ENCODE measurements at regions not wholly inside any gene's neighbourhood (a gene's known extent, or its start where the extent isn't known, plus 50 kb on each side); places are given as distances from the start of the nearest gene placed in this dataset.

- Histone ChIP-seq H3K4me1 (no peaks in the 10 kb centered on the region; a peak in 1 of 20 replicates), H4K20me1 (no peaks in the 10 kb centered on the region), H3K9me3 (replicated peaks in 1 of 11) (no peaks in the 10 kb centered on the region), H3K9ac (no peak overlapping the region), H3K27me3 (no peaks in the 10 kb centered on the region), H3K27ac (no peak overlapping the region), H3K4me3 (no peak overlapping the region), H3K36me3 (no peaks in the 10 kb centered on the region), H3K4me2 (no peak overlapping the region)
- no peak for TF ChIP-seq Cebpa-rat (IDR thresholded peaks at IDR 0.05)
Observed at GRCh38 chr5:107272509-107272908, 398.2 kb downstream of the EFNA5 start.

- Histone ChIP-seq H3K27me3 (no peaks in the 10 kb centered on the region), H4K20me1 (no peaks in the 10 kb centered on the region), H3K4me1 (no peaks in the 10 kb centered on the region; a peak in 1 of 20 replicates), H3K36me3 (no peaks in the 10 kb centered on the region), H3K27ac (no peak overlapping the region), H3K9me3 (replicated peaks in 1 of 11) (no peaks in the 10 kb centered on the region), H3K4me3 (no peak overlapping the region), H3K9ac (no peak overlapping the region), H3K4me2 (no peak overlapping the region)
- no peak for TF ChIP-seq Cebpa-rat (IDR thresholded peaks at IDR 0.05)
Observed at GRCh38 chr5:107271682-107272350, 398.9 kb downstream of the EFNA5 start.

GRCh38 chr5:107270561-107270960 is 400.2 kb downstream of the EFNA5 start:
- Histone ChIP-seq H3K4me1 (no peaks in the 10 kb centered on the region; a peak in 1 of 20 replicates), H3K27me3 (no peaks in the 10 kb centered on the region), H4K20me1 (no peaks in the 10 kb centered on the region), H3K4me3 (no peak overlapping the region), H3K27ac (no peak overlapping the region), H3K36me3 (no peaks in the 10 kb centered on the region), H3K9ac (no peak overlapping the region), H3K9me3 (replicated peaks in 1 of 11) (no peaks in the 10 kb centered on the region), H3K4me2 (no peak overlapping the region)
- TF ChIP-seq Cebpa-rat (IDR thresholded peaks at IDR 0.05): no peak

GRCh38 chr5:107269678-107270077 is 401.1 kb downstream of the EFNA5 start:
- H3K27me3 ChIP-seq: no peaks in the 10 kb centered on the region
- H3K36me3 ChIP-seq: no peaks in the 10 kb centered on the region

GRCh38 chr5:107269256-107269655 is 401.5 kb downstream of the EFNA5 start:
- H4K20me1 ChIP-seq: no peaks in the 10 kb centered on the region
- H3K4me1 ChIP-seq: no peaks in the 10 kb centered on the region; a peak in 1 of 20 replicates
- no peak overlapping the region for H3K9ac ChIP-seq
- H3K4me2 ChIP-seq: no peak overlapping the region
- no peaks in the 10 kb centered on the region for H3K9me3 ChIP-seq (replicated peaks in 1 of 11)
- H3K27me3 ChIP-seq: no peaks in the 10 kb centered on the region
- H3K27ac ChIP-seq: no peak overlapping the region
- TF ChIP-seq Cebpa-rat (IDR thresholded peaks at IDR 0.05): no peak
- no peaks in the 10 kb centered on the region for H3K36me3 ChIP-seq
- H3K4me3 ChIP-seq: no peak overlapping the region

More at GRCh38 chr5:107269678-107270077, 401.1 kb downstream of the EFNA5 start:
- Histone ChIP-seq H3K27ac (no peak overlapping the region), H4K20me1 (no peaks in the 10 kb centered on the region), H3K4me2 (no peak overlapping the region), H3K9ac (no peak overlapping the region), H3K4me1 (no peaks in the 10 kb centered on the region; a peak in 1 of 20 replicates), H3K4me3 (no peak overlapping the region), H3K9me3 (replicated peaks in 1 of 11) (no peaks in the 10 kb centered on the region)
- TF ChIP-seq Cebpa-rat (IDR thresholded peaks at IDR 0.05): peak in 1 of 11 experiments; percentile 35; a peak in 1 of 22 replicates

- Histone ChIP-seq H3K4me3 (no peak overlapping the region), H3K4me1 (no peaks in the 10 kb centered on the region; a peak in 1 of 20 replicates), H3K36me3 (no peaks in the 10 kb centered on the region), H4K20me1 (no peaks in the 10 kb centered on the region), H3K9ac (no peak overlapping the region), H3K9me3 (replicated peaks in 1 of 11) (no peaks in the 10 kb centered on the region), H3K4me2 (no peak overlapping the region; a peak in 1 of 22 replicates), H3K27ac (no peak overlapping the region), H3K27me3 (no peaks in the 10 kb centered on the region)
- TF ChIP-seq Cebpa-rat (IDR thresholded peaks at IDR 0.05): no peak
Observed at GRCh38 chr5:107268241-107268640, 402.5 kb downstream of the EFNA5 start.

GRCh38 chr5:107266100-107266499 is 404.6 kb downstream of the EFNA5 start:
- no peak overlapping the region for H3K9ac ChIP-seq
- no peak overlapping the region for H3K4me2 ChIP-seq
- no peak overlapping the region for H3K4me3 ChIP-seq
- no peaks in the 10 kb centered on the region for H3K36me3 ChIP-seq
- H3K9me3 ChIP-seq (replicated peaks in 1 of 11): peaks cover 2 to 9% (median 5%) of the 10 kb centered on the region in 11 experiments; a peak in 20 of 22 replicates
- H4K20me1 ChIP-seq: no peaks in the 10 kb centered on the region
- H3K27ac ChIP-seq: no peak overlapping the region
- no peak for TF ChIP-seq Cebpa-rat (IDR thresholded peaks at IDR 0.05)
- no peaks in the 10 kb centered on the region; a peak in 1 of 20 replicates for H3K4me1 ChIP-seq
- H3K27me3 ChIP-seq: no peaks in the 10 kb centered on the region

GRCh38 chr5:107265193-107265592 is 405.5 kb downstream of the EFNA5 start:
- Histone ChIP-seq H3K27ac (no peak overlapping the region), H4K20me1 (no peaks in the 10 kb centered on the region), H3K36me3 (no peaks in the 10 kb centered on the region), H3K4me1 (no peaks in the 10 kb centered on the region; a peak in 1 of 20 replicates), H3K9ac (no peak overlapping the region), H3K4me3 (no peak overlapping the region), H3K27me3 (no peaks in the 10 kb centered on the region), H3K9me3 (replicated peaks in 1 of 11) (peaks cover 8 to 18% (median 11%) of the 10 kb centered on the region in 11 experiments; a peak in 20 of 22 replicates), H3K4me2 (no peak overlapping the region)
- TF ChIP-seq Cebpa-rat (IDR thresholded peaks at IDR 0.05): no peak

- Histone ChIP-seq H3K36me3 (no peaks in the 10 kb centered on the region), H3K27me3 (no peaks in the 10 kb centered on the region), H3K9me3 (replicated peaks in 1 of 11) (peaks cover 8 to 23% (median 13%) of the 10 kb centered on the region in 11 experiments; a peak in 20 of 22 replicates), H4K20me1 (no peaks in the 10 kb centered on the region), H3K4me3 (no peak overlapping the region), H3K4me2 (no peak overlapping the region), H3K27ac (no peak overlapping the region), H3K9ac (no peak overlapping the region), H3K4me1 (no peaks in the 10 kb centered on the region; a peak in 1 of 20 replicates)
- no peak for TF ChIP-seq Cebpa-rat (IDR thresholded peaks at IDR 0.05)
Observed at GRCh38 chr5:107263387-107264018, 407.2 kb downstream of the EFNA5 start.
